ENCODE measurements at regions not wholly inside any gene's neighbourhood (a gene's known extent, or its start where the extent isn't known, plus 50 kb on each side); places are given as distances from the start of the nearest gene placed in this dataset.

- 86 to 97% (median 92%) methylated on average over 8 to 10 of the region's 10 CpGs for WGBS, 5 donors
- no peaks in the 10 kb centered on the region for H3K4me1 ChIP-seq
- intact Hi-C loops (cut with DNase I; ENCODE audit: low total_unique reads) = no loop called here
- no peak overlapping the region for H3K4me3 ChIP-seq
- TF ChIP-seq EP300 (IDR thresholded peaks at IDR 0.05) (no peak), CTCF (IDR thresholded peaks at IDR 0.05) (no peak), POLR2AphosphoS5 (IDR thresholded peaks at IDR 0.05) (no peak)
- H3K36me3 ChIP-seq = no peaks in the 10 kb centered on the region
- DNase-seq = no peak
- H3K27ac ChIP-seq = no peak overlapping the region
- no peaks in the 10 kb centered on the region for H3K9me3 ChIP-seq
- H3K27me3 ChIP-seq = peaks cover 0 to 13% (median 0%) of the 10 kb centered on the region in 3 donors
Observed at GRCh38 chr22:48520207-48520606, 1307.5 kb downstream of the BRD1 start.

GRCh38 chr22:48517039-48518030 lies 1310.3 kb downstream of the BRD1 start:
- 70 to 79% (median 76%) methylated on average over 14 to 35 of the region's 35 CpGs for whole genome bisulfite sequencing, 5 donors
- DNase-seq = peak in 1 of 2 donors; percentile 57
- TF ChIP-seq CTCF (IDR thresholded peaks at IDR 0.05) (no peak), POLR2A (IDR thresholded peaks at IDR 0.05) (no peak), POLR2AphosphoS5 (IDR thresholded peaks at IDR 0.05) (no peak), EP300 (IDR thresholded peaks at IDR 0.05) (no peak)

GRCh38 chr22:48516571-48516970 lies 1311.1 kb downstream of the BRD1 start:
- Histone ChIP-seq H3K4me1 (no peaks in the 10 kb centered on the region), H3K36me3 (no peaks in the 10 kb centered on the region), H3K27me3 (peaks cover 0 to 9% (median 0%) of the 10 kb centered on the region in 3 donors), H3K4me3 (no peak overlapping the region), H3K9me3 (no peaks in the 10 kb centered on the region), H3K27ac (no peak overlapping the region)
- 76 to 88% (median 80%) methylated on average over 8 to 9 of the region's 9 CpGs for WGBS, 5 donors
- TF ChIP-seq POLR2AphosphoS5 (IDR thresholded peaks at IDR 0.05) (no peak), EP300 (IDR thresholded peaks at IDR 0.05) (no peak), POLR2A (IDR thresholded peaks at IDR 0.05) (no peak), CTCF (IDR thresholded peaks at IDR 0.05) (no peak)
- DNase-seq = no peak
- intact Hi-C loops (cut with DNase I; ENCODE audit: low total_unique reads) = no loop called here

More at GRCh38 chr22:48517039-48518030, 1310.3 kb downstream of the BRD1 start:
- Histone ChIP-seq H3K27me3 (peaks cover 0 to 9% (median 0%) of the 10 kb centered on the region in 3 donors), H3K9me3 (no peaks in the 10 kb centered on the region), H3K27ac (no peak overlapping the region), H3K4me3 (no peak overlapping the region), H3K4me1 (no peaks in the 10 kb centered on the region), H3K36me3 (no peaks in the 10 kb centered on the region)
- intact Hi-C loops (cut with DNase I; ENCODE audit: low total_unique reads) = no loop called here

- Histone ChIP-seq H3K27me3 (peaks cover 0 to 7% (median 0%) of the 10 kb centered on the region in 3 donors), H3K9me3 (no peaks in the 10 kb centered on the region), H3K36me3 (no peaks in the 10 kb centered on the region), H3K4me1 (no peaks in the 10 kb centered on the region), H3K4me3 (no peak overlapping the region), H3K27ac (no peak overlapping the region)
- intact Hi-C loops (cut with DNase I; ENCODE audit: low total_unique reads) = no loop called here
- 86 to 94% (median 88%) methylated on average over 24 of the region's 24 CpGs for WGBS, 5 donors
- TF ChIP-seq EP300 (IDR thresholded peaks at IDR 0.05) (no peak), CTCF (IDR thresholded peaks at IDR 0.05) (no peak), POLR2AphosphoS5 (IDR thresholded peaks at IDR 0.05) (no peak), POLR2A (IDR thresholded peaks at IDR 0.05) (no peak)
- no peak for DNase-seq
Observed at GRCh38 chr22:48515571-48516200, 1312.0 kb downstream of the BRD1 start.
